HG03469 (cell line): ENCODE measurements at regions not wholly inside any gene's neighbourhood (a gene's known extent, or its start where the extent isn't known, plus 50 kb on each side); places are given as distances from the start of the nearest gene placed in this dataset.
A peak's percentile ranks its signal among the peaks of the same experiment; 100 is the strongest.
"Not testable (repeated sequence)": the region's sequence is repeated elsewhere in the genome, so short reads cannot be mapped to it uniquely, and the experiment has no call there.

Source experiments
- ATAC-seq: cut with Tn5 transposase; IDR thresholded peaks from one replicate; pipeline ENCODE4 v1.9.1; 2021; ENCODE audit warnings: mild to moderate bottlenecking, moderate library complexity, moderate number of reproducible peaks; ENCODE audit not compliant: unreplicated experiment

GRCh38 chr6:165854061-165854862 is 191.2 kb upstream of the PDE10A start:
- ATAC-seq: no peak

- ATAC-seq: no peak
These were observed 189.6 kb upstream of the PDE10A start for GRCh38 chr6:165852676-165853075.

- ATAC-seq: peak; percentile 87
These were observed 187.5 kb upstream of the PDE10A start for GRCh38 chr6:165850434-165851019.

- ATAC-seq: no peak
These were observed 186.7 kb upstream of the PDE10A start for GRCh38 chr6:165849534-165850430.

- no peak for ATAC-seq
These were observed 185.0 kb upstream of the PDE10A start for GRCh38 chr6:165848086-165848426.

- ATAC-seq: no peak
These were observed 184.5 kb upstream of the PDE10A start for GRCh38 chr6:165847407-165848085.

- ATAC-seq: no peak
These were observed 183.3 kb upstream of the PDE10A start for GRCh38 chr6:165846123-165846966.

- ATAC-seq: no peak
These were observed 182.5 kb upstream of the PDE10A start for GRCh38 chr6:165845493-165845892.

- no peak for ATAC-seq
These were observed 181.8 kb upstream of the PDE10A start for GRCh38 chr6:165844801-165845364.

- no peak for ATAC-seq
These were observed 181.2 kb upstream of the PDE10A start for GRCh38 chr6:165844232-165844631.

- ATAC-seq: no peak
These were observed 180.6 kb upstream of the PDE10A start for GRCh38 chr6:165843568-165844113.

GRCh38 chr6:165843121-165843520 is 180.1 kb upstream of the PDE10A start:
- ATAC-seq: no peak

- ATAC-seq: no peak
These were observed 179.4 kb upstream of the PDE10A start for GRCh38 chr6:165842281-165842936.

- ATAC-seq: no peak
These were observed 178.1 kb upstream of the PDE10A start for GRCh38 chr6:165841153-165841558.

GRCh38 chr6:165837948-165838745 is 175.1 kb upstream of the PDE10A start:
- no peak for ATAC-seq

- not testable (repeated sequence) for ATAC-seq
These were observed 173.6 kb upstream of the PDE10A start for GRCh38 chr6:165836648-165837047.

- no peak for ATAC-seq
These were observed 172.4 kb upstream of the PDE10A start for GRCh38 chr6:165835410-165835851.

- ATAC-seq: no peak
These were observed 171.7 kb upstream of the PDE10A start for GRCh38 chr6:165834613-165835259.
